GM21825 (cell line): ENCODE measurements at regions not wholly inside any gene's neighbourhood (a gene's known extent, or its start where the extent isn't known, plus 50 kb on each side); places are given as distances from the start of the nearest gene placed in this dataset.

Source experiments
- ATAC-seq: cut with Tn5 transposase; IDR thresholded peaks from one replicate; pipeline ENCODE4 v1.9.1; 2021; ENCODE audit warnings: mild to moderate bottlenecking, moderate library complexity; ENCODE audit not compliant: unreplicated experiment

- ATAC-seq: no peak
Observed at GRCh38 chr10:90313576-90314325, 544.1 kb downstream of the HTR7 start.

DNA sequence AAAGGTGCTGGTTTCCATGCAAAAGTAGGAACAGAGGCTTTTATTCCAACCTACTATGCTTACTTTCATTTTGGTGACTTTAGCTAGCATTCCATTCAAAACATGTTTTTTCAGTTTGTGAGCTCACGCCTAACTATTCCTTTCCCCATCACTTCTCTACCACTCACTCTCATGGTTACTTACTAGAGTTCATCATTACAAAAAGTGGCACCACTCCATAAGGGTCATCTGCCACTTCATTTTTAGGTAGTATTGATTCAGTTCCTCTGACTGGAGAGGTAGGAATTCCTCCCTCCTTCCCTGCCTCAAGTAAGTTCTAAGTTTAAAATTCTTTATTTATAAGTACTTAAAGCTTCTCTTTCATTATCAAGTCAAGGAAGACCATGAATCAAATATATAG is 543.1 kb downstream of the HTR7 start:
- ATAC-seq: no peak

GRCh38 chr10:90317172-90317571 is 540.7 kb downstream of the HTR7 start:
- ATAC-seq: no peak

- ATAC-seq: no peak
Observed at GRCh38 chr10:90318659-90319058, 539.2 kb downstream of the HTR7 start.

DNA sequence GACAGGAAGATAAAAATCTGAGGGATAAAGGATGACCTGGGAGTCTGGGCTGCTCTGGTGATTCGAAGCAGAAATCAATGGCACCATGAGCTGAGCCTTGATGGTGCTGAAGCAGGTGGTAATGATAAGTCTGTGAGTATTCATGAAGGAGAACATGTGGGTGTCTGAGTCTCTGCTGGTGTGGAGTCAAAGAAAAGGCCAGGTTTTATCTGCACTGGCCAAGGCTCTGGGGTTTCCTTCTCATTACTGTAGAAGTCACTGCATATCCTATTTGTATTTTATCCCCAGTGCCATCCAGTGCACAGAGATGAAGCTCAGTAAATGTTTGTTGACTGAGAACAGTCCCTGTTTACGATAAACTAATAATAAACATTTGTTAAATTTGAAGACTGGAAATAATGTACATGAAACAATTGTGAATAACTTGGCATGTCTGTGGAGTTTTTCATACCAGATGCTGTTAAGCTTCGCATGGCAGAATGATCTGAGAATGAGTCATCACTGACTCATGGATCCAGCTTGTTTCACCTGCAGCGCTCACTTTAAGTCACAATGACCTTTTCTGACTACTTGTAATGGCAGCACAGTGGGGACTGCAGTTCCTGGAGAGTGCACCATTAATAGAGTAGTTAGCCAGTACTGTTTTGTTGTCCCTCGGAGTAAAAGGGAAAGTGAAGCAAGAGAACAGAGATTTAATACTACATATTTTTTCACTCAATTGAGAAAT is 538.5 kb downstream of the HTR7 start:
- ATAC-seq: peak; percentile 79

DNA sequence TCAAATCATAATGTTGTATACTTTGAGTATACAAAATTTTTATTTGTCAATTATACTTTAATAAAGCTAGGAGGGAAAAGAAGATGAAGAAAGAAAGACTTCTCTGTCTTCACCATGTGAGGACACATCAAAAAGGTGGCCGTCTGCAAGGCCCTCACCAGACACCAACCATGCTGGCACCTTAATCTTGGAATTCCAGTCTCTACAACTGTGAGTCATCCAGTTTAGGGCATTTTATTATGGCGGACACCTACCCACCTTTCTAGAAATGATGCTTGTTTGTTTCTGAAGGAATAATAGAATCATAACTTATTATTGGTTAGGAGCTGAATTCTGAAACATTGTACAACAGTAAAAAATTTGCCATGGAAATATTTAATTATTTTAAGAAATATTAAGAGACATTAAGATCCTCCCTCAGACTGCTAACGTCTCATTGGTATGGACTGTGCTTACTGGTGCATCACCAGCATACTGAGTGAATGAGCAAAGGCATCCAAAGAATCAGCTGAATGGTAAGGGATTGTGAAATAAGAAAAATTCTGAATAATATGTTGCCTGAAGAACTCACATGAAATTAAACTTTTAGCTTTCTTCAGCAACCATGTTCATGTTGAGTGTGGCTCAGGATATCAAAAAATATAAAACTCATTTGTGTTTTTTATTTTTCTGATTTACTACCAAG is 536.6 kb downstream of the HTR7 start:
- no peak for ATAC-seq

GRCh38 chr10:90326498-90327267 is 531.2 kb downstream of the HTR7 start:
- ATAC-seq: no peak

GRCh38 chr10:90327611-90328010 is 530.2 kb downstream of the HTR7 start:
- ATAC-seq: no peak

GRCh38 chr10:90328459-90328858 is 529.4 kb downstream of the HTR7 start:
- no peak for ATAC-seq

GRCh38 chr10:90328896-90329295 is 528.9 kb downstream of the HTR7 start:
- no peak for ATAC-seq

GRCh38 chr10:90337316-90337715 is 520.5 kb downstream of the HTR7 start:
- no peak for ATAC-seq

GRCh38 chr10:90342480-90342879 is 515.4 kb downstream of the HTR7 start:
- ATAC-seq: no peak

DNA sequence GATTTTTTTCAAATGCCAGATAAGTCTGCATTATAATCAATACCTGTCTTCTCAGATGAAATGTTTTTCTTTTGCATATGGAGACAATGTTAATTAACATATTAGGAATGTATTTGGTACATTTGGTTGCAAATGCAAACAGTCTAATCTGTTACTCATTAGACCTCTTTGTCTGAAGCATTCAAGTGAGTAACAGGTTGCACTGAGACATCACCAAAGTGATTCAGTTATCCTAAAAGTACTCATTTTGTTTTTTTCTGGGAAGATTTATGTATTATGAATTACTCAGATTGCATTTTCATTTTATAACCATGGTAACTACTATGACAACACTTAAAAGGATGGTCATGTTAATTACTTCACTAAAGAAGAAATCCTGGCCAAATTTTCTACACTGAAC is 513.6 kb downstream of the HTR7 start:
- ATAC-seq: no peak

GRCh38 chr10:90347239-90347638 is 510.6 kb downstream of the HTR7 start:
- no peak for ATAC-seq

DNA sequence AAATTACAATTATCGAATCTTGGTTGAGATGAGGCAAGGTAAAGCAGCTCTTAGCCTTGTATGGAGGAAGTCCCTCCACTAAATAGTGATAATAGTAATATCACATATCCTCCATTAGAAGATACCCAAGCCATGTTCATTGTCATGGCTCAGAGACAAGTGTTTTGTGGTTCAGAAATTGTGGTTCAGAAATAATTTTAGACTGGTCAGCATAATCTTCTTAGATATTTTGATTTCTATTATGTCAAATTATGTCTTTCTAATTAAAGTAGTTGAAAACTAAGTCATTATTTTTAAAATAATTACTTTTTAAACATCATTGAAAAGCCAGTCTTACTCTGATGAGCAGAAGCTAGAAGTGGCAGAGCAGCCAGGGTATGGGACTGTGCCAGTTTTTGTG is 507.7 kb downstream of the HTR7 start:
- no peak for ATAC-seq

DNA sequence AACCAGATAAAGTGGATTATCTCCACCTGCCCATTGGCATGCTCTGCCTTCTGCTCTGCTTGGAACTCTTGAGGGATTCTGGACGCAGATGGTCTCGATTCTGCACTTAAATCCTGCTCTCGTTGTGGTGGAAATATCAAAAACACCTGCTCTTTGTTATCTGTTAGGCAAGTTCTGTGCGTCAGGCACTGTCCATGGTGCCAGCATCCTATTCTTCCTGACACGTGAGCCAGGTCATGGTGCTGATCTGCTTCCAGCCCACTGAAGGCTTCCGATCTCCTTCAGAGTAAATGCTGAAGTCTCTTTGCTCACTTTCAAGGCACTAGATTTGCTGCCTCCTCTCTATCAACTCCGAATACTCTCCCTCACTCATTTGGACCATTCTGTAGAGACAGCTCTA is 505.6 kb downstream of the HTR7 start:
- ATAC-seq: no peak

GRCh38 chr10:90354914-90355313 is 502.9 kb downstream of the HTR7 start:
- no peak for ATAC-seq

- no peak for ATAC-seq
Observed at GRCh38 chr10:90363799-90364483, 493.9 kb downstream of the HTR7 start.

DNA sequence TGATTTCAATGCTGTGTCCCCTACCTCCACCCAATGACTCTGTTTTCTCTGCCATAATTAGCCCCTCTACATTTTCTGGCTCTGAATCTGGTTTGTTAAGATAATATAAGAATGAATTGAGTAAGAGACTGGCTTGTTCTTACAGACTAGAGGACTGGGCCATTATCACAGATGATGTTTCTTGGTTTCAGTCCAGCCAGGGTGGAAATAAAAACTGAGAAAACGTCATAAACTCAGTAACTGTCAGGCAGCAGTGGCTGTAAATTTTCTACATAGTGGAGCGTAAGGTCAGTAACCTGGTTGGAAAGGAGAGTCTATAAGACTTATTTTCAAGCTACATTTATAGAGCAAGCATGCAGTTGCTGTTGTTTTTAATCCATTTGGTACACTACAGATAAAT is 485.4 kb downstream of the HTR7 start:
- no peak for ATAC-seq

GRCh38 chr10:90373911-90374310 is 483.9 kb downstream of the HTR7 start:
- ATAC-seq: no peak
